ENCODE measurements at regions not wholly inside any gene's neighbourhood (a gene's known extent, or its start where the extent isn't known, plus 50 kb on each side); places are given as distances from the start of the nearest gene placed in this dataset.

GRCh38 chr13:111556496-111556895 lies 236.1 kb downstream of the TEX29 start:
- no peak for TF ChIP-seq CTCF (IDR thresholded peaks at IDR 0.05)
- H3K27ac ChIP-seq, result no peak overlapping the region
- H3K9me3 ChIP-seq, result no peaks in the 10 kb centered on the region
- H3K27me3 ChIP-seq, result peaks cover 6% of the 10 kb centered on the region
- H3K36me3 ChIP-seq, result no peaks in the 10 kb centered on the region
- H3K4me1 ChIP-seq (ENCODE audit: control insufficient read depth in 1 of 2, insufficient read depth in 1 of 2, low read depth in 1 of 2, low read length in 1 of 2), result no peaks in the 10 kb centered on the region
- no peak overlapping the region for H3K4me3 ChIP-seq (ENCODE audit: low read depth in 1 of 2, low read length in 1 of 2)

- H3K4me1 ChIP-seq (ENCODE audit: control insufficient read depth in 1 of 2, insufficient read depth in 1 of 2, low read depth in 1 of 2, low read length in 1 of 2), result no peaks in the 10 kb centered on the region
- no peak for TF ChIP-seq CTCF (IDR thresholded peaks at IDR 0.05)
- H3K27ac ChIP-seq, result no peak overlapping the region
These were observed 237.7 kb downstream of the TEX29 start for GRCh38 chr13:111557921-111558699.

GRCh38 chr13:111558700-111559088 lies 238.3 kb downstream of the TEX29 start:
- Histone ChIP-seq H3K9me3 (no peaks in the 10 kb centered on the region), H3K36me3 (no peaks in the 10 kb centered on the region), H3K27ac (no peak overlapping the region), H3K4me1 (ENCODE audit: control insufficient read depth in 1 of 2, insufficient read depth in 1 of 2, low read depth in 1 of 2, low read length in 1 of 2) (no peaks in the 10 kb centered on the region), H3K4me3 (ENCODE audit: low read depth in 1 of 2, low read length in 1 of 2) (no peak overlapping the region), H3K27me3 (peaks cover 6% of the 10 kb centered on the region)
- TF ChIP-seq CTCF (IDR thresholded peaks at IDR 0.05), result no peak

More at GRCh38 chr13:111557921-111558699, 237.7 kb downstream of the TEX29 start:
- peaks cover 6% of the 10 kb centered on the region for H3K27me3 ChIP-seq
- no peaks in the 10 kb centered on the region for H3K9me3 ChIP-seq
- no peak overlapping the region for H3K4me3 ChIP-seq (ENCODE audit: low read depth in 1 of 2, low read length in 1 of 2)
- no peaks in the 10 kb centered on the region for H3K36me3 ChIP-seq

GRCh38 chr13:111559612-111560403 lies 239.4 kb downstream of the TEX29 start:
- no peak for TF ChIP-seq CTCF (IDR thresholded peaks at IDR 0.05)
- Histone ChIP-seq H3K36me3 (no peaks in the 10 kb centered on the region), H3K4me3 (ENCODE audit: low read depth in 1 of 2, low read length in 1 of 2) (no peak overlapping the region), H3K4me1 (ENCODE audit: control insufficient read depth in 1 of 2, insufficient read depth in 1 of 2, low read depth in 1 of 2, low read length in 1 of 2) (no peaks in the 10 kb centered on the region), H3K27ac (no peak overlapping the region), H3K9me3 (no peaks in the 10 kb centered on the region), H3K27me3 (peaks cover 6% of the 10 kb centered on the region)

GRCh38 chr13:111561091-111561781 lies 240.8 kb downstream of the TEX29 start:
- Histone ChIP-seq H3K36me3 (no peaks in the 10 kb centered on the region), H3K4me3 (ENCODE audit: low read depth in 1 of 2, low read length in 1 of 2) (no peak overlapping the region), H3K27ac (no peak overlapping the region), H3K4me1 (ENCODE audit: control insufficient read depth in 1 of 2, insufficient read depth in 1 of 2, low read depth in 1 of 2, low read length in 1 of 2) (no peaks in the 10 kb centered on the region), H3K9me3 (no peaks in the 10 kb centered on the region), H3K27me3 (peaks cover 6% of the 10 kb centered on the region)
- no peak for TF ChIP-seq CTCF (IDR thresholded peaks at IDR 0.05)
